ENCODE measurements at regions not wholly inside any gene's neighbourhood (a gene's known extent, or its start where the extent isn't known, plus 50 kb on each side); places are given as distances from the start of the nearest gene placed in this dataset.

- no peaks in the 10 kb centered on the region for H3K4me1 Mint-ChIP-seq
- no peak overlapping the region for H3K27ac Mint-ChIP-seq
- DNase-seq (no peak), ATAC-seq (no peak)
- H3K9me3 Mint-ChIP-seq, result peaks cover 0 to 2% (median 0%) of the 10 kb centered on the region in 9 donors
- peaks cover 2 to 8% (median 3%) of the 10 kb centered on the region in 5 donors for H3K27me3 Mint-ChIP-seq
- POLR2A ChIA-PET, result no interaction called here
- H3K4me3 Mint-ChIP-seq, result no peak overlapping the region
- no peaks in the 10 kb centered on the region for H3K36me3 Mint-ChIP-seq
These were observed 320.8 kb upstream of the ZFHX3 start for GRCh38 chr16:73368715-73369114.

GRCh38 chr16:73365016-73365551 lies 317.2 kb upstream of the ZFHX3 start:
- Mint-ChIP-seq H3K9me3 (peaks cover 0 to 2% (median 0%) of the 10 kb centered on the region in 9 donors), H3K27me3 (peaks cover 0 to 8% (median 2%) of the 10 kb centered on the region in 5 donors), H3K4me3 (no peak overlapping the region), H3K4me1 (no peaks in the 10 kb centered on the region), H3K27ac (no peak overlapping the region), H3K36me3 (no peaks in the 10 kb centered on the region)
- DNase-seq, result no peak
- POLR2A ChIA-PET, result no interaction called here
- no peak for ATAC-seq

- H3K27ac Mint-ChIP-seq, result no peak overlapping the region
- POLR2A ChIA-PET, result no interaction called here
These were observed 316.5 kb upstream of the ZFHX3 start for GRCh38 chr16:73364413-73364812.

GRCh38 chr16:73361061-73361460 lies 313.1 kb upstream of the ZFHX3 start:
- DNase-seq (no peak), ATAC-seq (no peak)
- H3K27me3 Mint-ChIP-seq, result peaks cover 0 to 5% (median 0%) of the 10 kb centered on the region in 5 donors
- H3K4me1 Mint-ChIP-seq, result no peaks in the 10 kb centered on the region
- peaks cover 0 to 3% (median 0%) of the 10 kb centered on the region in 9 donors for H3K9me3 Mint-ChIP-seq
- H3K36me3 Mint-ChIP-seq, result no peaks in the 10 kb centered on the region
- POLR2A ChIA-PET, result no interaction called here
- H3K27ac Mint-ChIP-seq, result no peak overlapping the region
- H3K4me3 Mint-ChIP-seq, result no peak overlapping the region

More at GRCh38 chr16:73364413-73364812, 316.5 kb upstream of the ZFHX3 start:
- Mint-ChIP-seq H3K4me3 (no peak overlapping the region), H3K36me3 (no peaks in the 10 kb centered on the region), H3K9me3 (peaks cover 0 to 2% (median 0%) of the 10 kb centered on the region in 9 donors), H3K27me3 (peaks cover 0 to 8% (median 2%) of the 10 kb centered on the region in 5 donors), H3K4me1 (no peaks in the 10 kb centered on the region)
- DNase-seq, result no peak
- ATAC-seq, result no peak

DNA sequence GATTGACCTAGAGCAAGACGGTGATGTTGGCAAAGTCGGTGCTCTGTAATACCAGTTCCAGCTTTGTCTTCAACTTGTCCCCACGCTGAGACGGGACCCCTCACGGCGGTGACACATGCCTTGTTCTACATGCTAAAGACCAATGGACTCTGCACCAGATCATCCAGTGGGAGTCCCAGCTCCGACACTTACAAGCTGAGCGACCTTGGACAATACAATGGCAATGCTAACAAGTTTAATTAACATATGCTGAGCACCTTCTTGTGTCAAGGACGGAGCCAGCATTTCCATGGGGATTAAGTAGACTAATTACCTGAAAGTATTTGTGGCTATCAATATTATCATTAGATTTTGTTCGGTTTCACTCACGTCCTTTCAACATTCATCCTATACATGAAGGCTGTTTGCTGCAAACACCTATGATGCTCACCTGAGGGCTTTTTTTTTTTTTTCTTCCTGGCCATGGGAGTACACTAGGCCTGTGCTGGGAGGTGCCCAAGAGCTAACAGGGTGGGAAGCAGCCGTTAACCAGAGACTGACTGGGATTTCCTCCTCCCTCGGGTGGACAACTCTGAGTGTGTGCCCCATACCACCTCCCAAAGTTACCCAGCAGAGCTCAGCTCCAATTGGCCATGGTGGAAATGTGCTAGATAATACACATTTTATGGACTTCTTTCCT lies 308.6 kb upstream of the ZFHX3 start:
- peaks cover 0 to 7% (median 3%) of the 10 kb centered on the region in 5 donors for H3K27me3 Mint-ChIP-seq
- no peak for DNase-seq
- H3K27ac Mint-ChIP-seq, result no peak overlapping the region
- no peaks in the 10 kb centered on the region for H3K36me3 Mint-ChIP-seq
- no peaks in the 10 kb centered on the region for H3K4me1 Mint-ChIP-seq
- H3K9me3 Mint-ChIP-seq, result peaks cover 0 to 3% (median 0%) of the 10 kb centered on the region in 9 donors
- no peak overlapping the region for H3K4me3 Mint-ChIP-seq
- no peak for ATAC-seq
- POLR2A ChIA-PET, result no interaction called here

DNA sequence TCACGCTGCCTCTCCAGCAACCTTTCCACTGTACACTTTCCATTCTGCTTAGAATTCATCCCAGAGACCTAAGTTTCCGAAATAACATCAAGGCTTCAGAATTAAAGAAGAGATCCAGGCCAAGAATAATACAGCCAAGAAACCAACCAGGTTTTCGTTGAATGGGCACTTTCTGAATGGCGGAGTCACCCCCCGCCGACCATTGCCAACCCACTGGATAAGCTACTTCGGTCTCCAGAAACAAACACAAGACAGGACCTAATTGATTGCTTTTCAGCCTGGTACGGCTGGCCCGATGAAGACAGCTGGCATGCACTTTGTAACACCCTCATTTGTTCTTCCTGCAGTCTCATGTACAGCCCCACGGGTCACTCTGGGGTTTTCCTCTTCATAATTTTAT lies 308.1 kb upstream of the ZFHX3 start:
- no peaks in the 10 kb centered on the region for H3K36me3 Mint-ChIP-seq
- peaks cover 0 to 7% (median 3%) of the 10 kb centered on the region in 5 donors for H3K27me3 Mint-ChIP-seq
- POLR2A ChIA-PET, result no interaction called here
- no peak overlapping the region for H3K4me3 Mint-ChIP-seq
- DNase-seq, result no peak
- no peak for ATAC-seq
- no peak overlapping the region for H3K27ac Mint-ChIP-seq
- H3K9me3 Mint-ChIP-seq, result peaks cover 0 to 3% (median 0%) of the 10 kb centered on the region in 9 donors
- no peaks in the 10 kb centered on the region for H3K4me1 Mint-ChIP-seq

DNA sequence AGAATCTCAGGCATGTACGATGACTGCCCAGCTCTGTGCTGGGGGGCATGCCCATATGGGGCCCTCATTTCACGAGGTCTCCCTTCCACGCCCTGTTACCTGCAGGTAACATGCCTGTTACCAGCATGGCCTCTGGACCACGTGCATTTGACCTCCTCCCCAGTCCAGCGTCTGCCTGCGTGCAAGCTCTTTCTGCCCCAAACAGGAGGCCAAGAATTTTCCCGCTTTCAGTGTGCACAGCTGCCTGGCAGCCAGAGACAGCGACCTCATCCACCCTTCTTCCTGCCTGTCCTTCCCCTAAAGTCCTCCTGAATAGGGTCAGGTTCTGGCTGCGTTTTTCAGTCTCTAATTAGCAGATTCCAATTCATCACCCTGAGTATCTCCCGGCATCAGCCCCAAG lies 306.5 kb upstream of the ZFHX3 start:
- H3K27me3 Mint-ChIP-seq, result peaks cover 0 to 7% (median 3%) of the 10 kb centered on the region in 5 donors
- DNase-seq (no peak), ATAC-seq (no peak)
- no peak overlapping the region for H3K4me3 Mint-ChIP-seq
- no peaks in the 10 kb centered on the region for H3K4me1 Mint-ChIP-seq
- H3K27ac Mint-ChIP-seq, result no peak overlapping the region
- H3K36me3 Mint-ChIP-seq, result no peaks in the 10 kb centered on the region
- POLR2A ChIA-PET, result no interaction called here
- peaks cover 0 to 3% (median 0%) of the 10 kb centered on the region in 9 donors for H3K9me3 Mint-ChIP-seq

GRCh38 chr16:73350707-73351452 lies 303.0 kb upstream of the ZFHX3 start:
- DNase-seq, result no peak
- H3K27me3 Mint-ChIP-seq, result peaks cover 0 to 3% (median 2%) of the 10 kb centered on the region in 5 donors
- peaks cover 0 to 3% (median 0%) of the 10 kb centered on the region in 9 donors for H3K9me3 Mint-ChIP-seq
- H3K4me1 Mint-ChIP-seq, result no peaks in the 10 kb centered on the region
- no peaks in the 10 kb centered on the region for H3K36me3 Mint-ChIP-seq
- no peak overlapping the region for H3K4me3 Mint-ChIP-seq
- no peak overlapping the region for H3K27ac Mint-ChIP-seq
- ATAC-seq, result no peak
- POLR2A ChIA-PET, result no interaction called here

DNA sequence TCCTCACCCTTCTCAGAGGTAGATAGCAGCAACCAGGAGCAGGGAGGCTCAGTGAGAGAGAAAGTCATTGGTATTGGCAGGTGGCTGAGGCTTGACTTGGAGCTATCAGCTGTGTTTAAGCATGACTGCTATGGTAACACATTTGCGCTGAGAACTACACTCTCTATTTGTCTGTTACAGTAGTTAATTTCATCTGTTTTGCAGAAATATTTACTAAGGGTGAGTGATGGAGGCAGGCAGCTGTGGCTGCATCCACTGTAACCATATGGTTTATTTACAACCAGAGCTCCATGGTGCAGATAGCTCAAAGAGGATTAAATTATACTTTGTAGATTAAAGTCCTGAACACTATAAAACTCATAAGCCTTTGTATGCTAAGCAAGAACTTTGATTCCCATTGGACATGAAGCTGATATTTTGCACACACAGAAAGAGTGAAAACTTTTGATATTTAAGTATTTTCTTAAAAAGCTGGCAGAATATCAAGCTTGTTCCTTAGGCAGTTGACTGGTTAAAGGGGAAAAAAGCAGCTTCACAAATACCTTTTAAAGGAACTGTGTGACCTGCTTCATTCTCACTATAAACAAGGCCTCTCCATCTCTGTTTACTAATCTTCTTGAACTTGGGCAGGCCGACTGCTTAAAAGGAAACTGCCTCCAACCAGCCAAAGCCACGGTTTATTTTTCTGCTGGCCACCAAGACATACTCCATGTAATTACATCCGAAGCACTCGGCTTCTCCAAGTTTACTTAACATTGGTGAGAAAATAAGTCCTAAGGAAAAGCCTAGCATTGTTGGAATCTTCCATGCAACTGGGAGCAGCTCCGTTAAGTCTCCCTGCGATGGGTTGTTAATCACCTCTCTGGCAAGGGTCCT lies 299.8 kb upstream of the ZFHX3 start:
- no peak overlapping the region for H3K4me3 Mint-ChIP-seq
- H3K36me3 Mint-ChIP-seq, result no peaks in the 10 kb centered on the region
- no peak for ATAC-seq
- H3K27me3 Mint-ChIP-seq, result peaks cover 0 to 5% (median 0%) of the 10 kb centered on the region in 5 donors
- POLR2A ChIA-PET, result no interaction called here
- no peaks in the 10 kb centered on the region for H3K9me3 Mint-ChIP-seq
- no peak for DNase-seq
- H3K4me1 Mint-ChIP-seq, result no peaks in the 10 kb centered on the region
- H3K27ac Mint-ChIP-seq, result no peak overlapping the region

- Mint-ChIP-seq H3K36me3 (no peaks in the 10 kb centered on the region), H3K4me3 (no peak overlapping the region), H3K9me3 (no peaks in the 10 kb centered on the region), H3K27ac (no peak overlapping the region), H3K27me3 (peaks cover 0 to 4% (median 0%) of the 10 kb centered on the region in 5 donors), H3K4me1 (no peaks in the 10 kb centered on the region)
- ATAC-seq (no peak), DNase-seq (no peak)
- POLR2A ChIA-PET, result no interaction called here
These were observed 291.9 kb upstream of the ZFHX3 start for GRCh38 chr16:73339821-73340220.

DNA sequence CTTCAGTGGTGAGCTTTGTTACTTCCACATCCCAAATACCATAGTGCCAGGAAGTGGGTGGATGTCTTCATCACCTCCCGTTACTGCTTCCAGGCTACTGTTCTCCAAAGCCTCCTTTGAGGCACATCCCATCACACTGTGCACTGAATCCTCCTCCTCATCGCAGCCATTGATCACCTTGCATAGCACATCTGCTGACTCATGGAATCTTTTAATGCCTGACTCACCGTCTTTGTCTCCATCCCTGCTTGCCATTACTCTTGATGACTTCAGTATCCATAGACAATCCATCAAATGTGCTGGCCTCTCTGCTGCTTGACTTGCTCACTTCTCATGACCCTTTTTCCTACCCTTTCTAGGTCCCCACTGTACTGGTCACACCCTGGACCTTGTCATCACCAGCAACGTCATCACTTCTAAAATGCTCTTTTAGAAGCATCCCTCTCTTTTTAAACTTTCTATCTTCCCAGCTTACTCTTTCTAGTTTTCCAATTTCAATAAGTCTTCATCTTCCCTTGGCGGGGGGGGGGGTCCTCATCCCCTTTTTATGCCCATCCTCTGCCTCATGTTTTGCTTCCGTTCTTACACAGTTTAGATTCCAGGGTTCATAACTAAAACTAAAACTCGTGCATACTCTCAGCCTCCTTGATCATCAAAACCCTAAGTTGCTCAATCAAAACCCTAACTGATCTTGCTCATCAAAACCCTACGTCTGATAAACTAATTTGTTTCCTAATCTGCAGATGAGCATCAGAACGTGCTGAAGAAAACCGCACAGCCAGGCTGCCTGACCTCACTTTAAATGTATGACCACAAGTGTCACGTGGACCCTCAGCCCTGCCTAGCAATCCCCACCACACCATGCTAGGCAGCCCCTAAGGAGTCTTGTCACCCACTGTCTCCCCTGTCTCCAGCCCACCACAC lies 289.7 kb upstream of the ZFHX3 start:
- no peak overlapping the region for H3K4me3 Mint-ChIP-seq
- POLR2A ChIA-PET, result no interaction called here
- H3K27me3 Mint-ChIP-seq, result peaks cover 0 to 4% (median 0%) of the 10 kb centered on the region in 5 donors
- no peaks in the 10 kb centered on the region for H3K4me1 Mint-ChIP-seq
- no peak for ATAC-seq
- H3K27ac Mint-ChIP-seq, result no peak overlapping the region
- no peaks in the 10 kb centered on the region for H3K36me3 Mint-ChIP-seq
- DNase-seq, result no peak
- no peaks in the 10 kb centered on the region for H3K9me3 Mint-ChIP-seq

Data from naive thymus-derived CD8-positive, alpha-beta T cell (primary cell).